GM19238 (cell line): ENCODE measurements at regions not wholly inside any gene's neighbourhood (a gene's known extent, or its start where the extent isn't known, plus 50 kb on each side); places are given as distances from the start of the nearest gene placed in this dataset.

ENCODE experiments used
- DNase-seq: peaks from one replicate; pipeline ENCODE4 v3.0.0; 2011; ENCODE audit warnings: low spot score; ENCODE audit not compliant: insufficient read length

DNA sequence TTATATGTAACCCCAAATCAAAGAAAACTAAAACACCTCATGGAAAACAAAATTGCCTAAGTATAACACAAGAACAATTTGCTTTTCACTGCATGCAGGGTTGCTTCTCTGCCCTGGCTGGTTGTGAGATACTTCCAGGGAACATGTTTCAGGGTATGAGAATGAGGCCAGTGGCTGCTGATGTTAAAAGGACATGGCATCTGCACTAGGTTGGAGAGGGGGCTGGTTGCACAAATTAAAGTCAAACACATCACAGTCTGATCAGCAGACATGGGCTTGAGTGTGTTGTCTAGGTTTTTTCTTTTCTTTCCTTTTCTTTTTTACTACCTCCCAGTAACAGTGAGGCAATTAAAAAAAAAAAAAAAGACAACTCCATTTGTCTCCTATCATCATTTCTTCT is 374.9 kb downstream of the MCTP2 start:
- no peak for DNase-seq

DNA sequence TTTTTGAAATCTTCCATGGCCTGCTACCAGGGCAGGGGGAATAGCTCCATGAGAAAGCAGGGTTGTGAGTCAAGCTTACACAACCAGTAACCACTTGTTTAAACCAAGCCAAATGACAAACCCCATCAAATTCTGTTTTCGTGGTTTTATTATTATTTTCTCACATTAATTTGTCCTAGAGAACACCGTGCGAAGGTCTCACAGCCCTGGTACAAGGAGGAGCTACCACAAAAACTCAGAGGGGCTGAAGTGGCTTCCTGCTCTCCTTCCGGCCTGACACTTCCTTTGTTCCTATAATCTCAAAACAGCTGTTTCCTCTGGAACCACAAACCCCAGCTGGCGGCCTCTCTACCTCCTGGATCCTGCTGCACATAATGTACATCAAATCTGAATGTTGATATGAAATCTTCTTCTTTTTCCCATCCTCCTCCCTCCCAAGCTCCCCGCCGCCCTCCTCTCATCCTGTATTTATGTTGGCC is 375.9 kb downstream of the MCTP2 start:
- DNase-seq = peak; percentile 4

DNA sequence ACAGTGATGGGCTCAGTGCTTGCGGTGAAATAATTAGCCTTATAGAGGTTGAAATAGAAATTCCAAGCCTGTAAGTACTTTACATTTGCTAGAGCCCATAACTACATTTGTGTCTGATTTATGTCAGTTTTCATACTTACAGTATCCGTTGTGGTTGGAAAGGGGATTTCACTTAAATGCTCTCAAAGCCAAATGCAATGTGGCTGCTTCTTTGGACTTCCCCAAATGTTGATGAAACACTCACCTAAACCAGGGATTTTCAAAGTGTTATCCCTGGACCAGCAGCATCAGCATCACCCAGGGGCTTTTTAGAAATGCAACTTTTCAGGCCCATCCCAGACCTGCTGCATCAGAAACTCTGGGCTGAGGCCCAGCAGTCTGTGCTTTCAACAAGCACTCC is 378.7 kb downstream of the MCTP2 start:
- DNase-seq = no peak

DNA sequence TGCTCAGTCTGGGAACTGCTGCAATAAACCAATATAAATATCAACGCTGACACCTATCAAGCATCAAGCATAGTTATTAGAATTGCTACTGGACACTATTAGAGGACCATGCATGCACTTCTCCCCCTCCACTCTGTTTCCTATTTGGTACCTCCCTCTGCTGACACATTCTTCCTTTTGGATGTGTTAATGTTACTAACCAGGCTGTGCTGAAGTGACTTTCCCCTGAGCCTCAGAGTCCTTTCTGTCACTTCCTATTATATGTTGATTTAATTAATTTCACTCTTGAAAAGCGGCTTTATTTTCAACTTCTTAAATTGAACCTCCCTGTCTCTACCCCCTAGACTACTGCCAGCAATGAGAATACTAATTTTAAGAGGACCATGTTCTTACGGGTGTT is 379.1 kb downstream of the MCTP2 start:
- DNase-seq = no peak

DNA sequence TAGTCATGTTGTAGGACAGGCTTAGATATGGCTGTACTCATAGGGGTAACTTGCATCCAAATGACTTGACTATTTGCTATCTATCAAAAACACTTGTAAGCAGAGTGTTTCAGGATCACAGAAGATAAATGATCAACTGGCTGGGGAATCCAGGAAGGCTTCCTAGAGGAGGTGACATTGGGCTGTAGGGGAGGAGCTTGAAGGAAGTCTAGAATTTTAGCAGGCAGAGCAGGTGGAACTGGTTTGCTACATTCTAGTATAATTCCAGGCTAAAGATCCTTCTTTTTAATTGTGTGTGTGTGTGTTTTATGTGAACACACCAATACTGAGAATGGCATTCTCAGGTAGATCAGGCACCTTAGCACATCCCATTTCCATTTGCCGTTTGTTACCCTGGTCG is 380.3 kb downstream of the MCTP2 start:
- DNase-seq = no peak

DNA sequence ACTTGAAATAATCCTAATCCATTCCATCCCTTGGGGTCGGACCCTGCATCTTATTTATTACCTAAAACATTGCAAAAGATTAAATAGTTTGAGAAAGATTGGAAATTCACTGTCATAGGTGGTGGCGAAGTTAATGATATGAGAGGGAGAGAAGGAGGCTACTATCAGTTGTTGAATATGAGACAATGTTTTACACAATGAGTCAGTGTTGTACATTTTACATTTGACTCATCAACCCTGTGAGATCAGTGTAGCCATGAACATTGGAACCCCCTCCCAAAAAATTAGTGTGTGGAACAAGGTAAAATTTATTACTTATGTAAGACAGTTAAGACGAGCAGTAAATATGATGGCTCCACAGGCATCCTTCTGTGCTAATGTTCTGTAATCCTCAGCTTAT is 384.3 kb downstream of the MCTP2 start:
- no peak for DNase-seq

DNA sequence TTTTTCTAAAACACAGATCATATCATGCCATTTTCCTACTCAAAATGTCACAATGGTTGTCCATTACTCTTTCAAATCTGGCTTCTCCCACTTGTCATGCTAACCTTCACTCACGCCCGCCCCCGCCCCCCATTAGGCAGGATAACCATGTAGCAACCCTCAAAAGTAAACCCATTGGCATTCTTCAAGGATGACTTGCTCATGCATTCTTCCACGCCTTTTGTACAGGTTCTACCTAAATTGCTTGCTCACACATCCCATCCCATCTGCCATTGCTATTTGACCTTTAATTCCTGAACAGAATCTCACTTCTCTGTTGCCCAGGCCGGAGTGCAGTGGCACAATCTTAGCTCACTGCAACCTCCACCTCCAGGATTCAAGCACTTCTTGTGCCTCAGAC is 389.3 kb downstream of the MCTP2 start:
- DNase-seq = no peak

DNA sequence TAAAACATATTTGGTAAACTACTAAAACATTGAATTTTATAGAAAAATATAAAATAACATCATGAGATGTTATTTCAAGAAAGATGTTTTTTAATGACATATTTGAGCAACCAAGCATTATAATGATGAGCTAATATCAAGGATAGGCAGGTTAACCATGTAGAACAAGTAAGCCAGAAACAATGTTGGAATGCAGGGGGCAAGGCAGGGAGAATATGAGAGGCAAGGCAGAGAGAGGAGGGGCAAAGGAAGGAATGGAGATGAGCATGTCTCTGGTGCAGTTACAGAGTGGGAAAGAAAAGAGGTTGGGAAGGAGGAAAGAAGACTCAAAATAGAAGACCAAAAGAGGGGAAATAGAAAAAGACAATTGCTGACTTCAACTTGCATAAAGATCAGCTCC is 390.4 kb downstream of the MCTP2 start:
- no peak for DNase-seq

DNA sequence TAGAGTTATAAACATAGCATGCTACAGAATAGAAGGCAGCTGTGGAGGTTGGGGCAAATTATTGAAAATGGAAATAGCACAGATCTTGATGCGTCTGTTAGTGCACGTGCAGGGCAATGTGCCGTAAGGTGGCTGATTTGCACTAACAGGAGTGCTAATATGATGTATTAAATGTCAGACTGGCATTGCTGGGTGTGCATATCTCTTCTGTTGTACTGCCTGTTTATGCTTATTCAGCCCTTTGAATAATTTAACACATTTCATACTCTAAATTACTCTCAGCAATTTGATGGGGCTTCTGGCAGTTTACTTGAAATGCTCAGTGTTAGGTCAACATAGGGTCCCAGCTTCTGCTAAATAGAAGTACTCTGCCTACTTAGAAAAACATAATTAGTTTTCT is 395.6 kb downstream of the MCTP2 start:
- no peak for DNase-seq

DNA sequence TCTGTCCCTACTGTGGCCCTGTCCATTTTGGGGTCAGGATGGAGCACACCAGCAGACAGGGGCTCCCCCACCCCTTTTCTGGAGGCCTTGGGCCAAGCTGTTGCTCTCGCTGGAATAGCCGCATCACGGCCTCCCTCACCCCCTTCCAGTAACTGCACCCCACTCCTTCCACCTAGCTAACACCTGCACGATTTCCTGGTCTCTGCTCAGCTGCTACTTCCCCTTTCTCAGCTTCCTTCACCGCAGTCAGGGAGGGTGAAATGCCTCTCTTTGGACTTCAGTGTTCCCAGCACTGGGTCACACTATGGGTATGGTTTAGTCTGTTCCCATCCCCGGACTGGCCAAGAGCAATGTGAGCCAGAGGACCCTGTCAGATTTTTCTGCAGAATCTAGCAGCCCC is 400.2 kb downstream of the MCTP2 start:
- DNase-seq = peak; percentile 7

DNA sequence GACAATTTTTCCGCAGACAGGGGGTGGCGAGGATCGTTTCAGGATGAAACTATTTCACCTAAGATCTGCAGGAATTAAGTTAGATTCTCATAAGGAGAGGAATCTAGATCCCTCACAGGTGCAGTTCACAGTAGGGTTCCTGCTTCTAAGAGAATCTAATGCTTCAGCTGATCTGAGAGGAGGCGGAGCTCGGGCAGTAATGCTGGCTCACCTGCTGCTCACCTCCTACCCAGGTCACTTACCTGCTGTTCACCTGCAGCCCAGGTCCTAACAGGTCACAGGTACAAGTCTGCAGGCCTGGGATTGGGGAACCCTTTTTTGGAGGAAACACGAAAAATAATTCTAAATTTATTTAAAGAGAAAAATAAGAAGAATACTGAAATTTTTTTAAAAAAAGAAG is 406.8 kb downstream of the MCTP2 start:
- DNase-seq = no peak

DNA sequence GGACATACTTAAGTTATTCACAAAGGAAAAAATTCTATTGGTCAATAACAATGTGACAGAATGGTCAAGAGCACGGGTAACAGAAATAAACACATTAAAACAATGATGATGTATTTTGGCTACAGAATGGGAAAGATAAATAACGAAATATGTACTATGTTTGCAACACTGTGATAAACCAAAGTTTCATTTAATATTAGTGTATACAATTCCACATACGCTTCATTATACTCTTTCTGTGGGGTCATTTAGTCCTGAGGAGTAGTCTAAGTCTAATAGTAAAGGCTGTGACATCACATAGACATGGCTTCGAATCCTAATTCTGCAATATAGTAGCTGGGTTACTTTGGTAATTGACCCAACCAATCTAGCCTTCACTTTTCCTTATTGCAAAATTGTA is 408.3 kb downstream of the MCTP2 start:
- DNase-seq = no peak

DNA sequence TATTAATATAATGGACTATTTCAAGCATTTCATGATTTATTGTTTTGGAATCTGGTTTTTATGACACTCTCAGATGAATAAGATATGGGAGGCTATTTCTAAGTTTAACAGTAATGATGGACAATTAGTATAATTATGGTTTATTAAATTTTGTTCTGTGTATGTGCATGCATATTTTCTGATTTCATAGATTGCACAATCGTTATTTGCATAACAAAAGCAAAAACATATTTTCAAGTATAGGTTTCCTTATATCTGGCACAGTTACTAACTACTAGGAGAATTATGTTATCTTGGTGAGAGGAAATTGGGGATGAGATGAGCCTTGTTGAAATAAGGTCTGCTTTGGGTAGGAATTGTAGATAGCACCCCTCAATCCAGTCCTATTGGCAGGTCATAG is 413.1 kb downstream of the MCTP2 start:
- no peak for DNase-seq

DNA sequence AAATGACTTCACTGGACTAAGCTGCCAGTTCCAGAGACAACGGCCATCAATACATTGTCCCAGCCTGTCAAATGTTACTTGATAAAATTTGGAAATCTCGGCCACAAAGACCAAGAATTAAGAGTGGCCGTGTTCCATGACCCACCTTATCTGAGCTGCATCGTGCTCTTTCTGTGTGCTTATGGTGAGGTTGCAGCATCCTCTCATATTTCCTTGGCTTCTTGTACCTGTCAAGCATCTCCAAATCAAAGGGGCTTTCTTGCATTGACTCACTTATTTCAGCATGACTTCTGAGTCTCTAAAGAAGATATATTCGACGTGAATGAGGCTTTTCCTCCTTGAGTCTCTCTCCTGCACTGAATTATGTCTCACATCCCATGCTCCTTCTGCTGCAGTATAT is 421.7 kb downstream of the MCTP2 start:
- no peak for DNase-seq

DNA sequence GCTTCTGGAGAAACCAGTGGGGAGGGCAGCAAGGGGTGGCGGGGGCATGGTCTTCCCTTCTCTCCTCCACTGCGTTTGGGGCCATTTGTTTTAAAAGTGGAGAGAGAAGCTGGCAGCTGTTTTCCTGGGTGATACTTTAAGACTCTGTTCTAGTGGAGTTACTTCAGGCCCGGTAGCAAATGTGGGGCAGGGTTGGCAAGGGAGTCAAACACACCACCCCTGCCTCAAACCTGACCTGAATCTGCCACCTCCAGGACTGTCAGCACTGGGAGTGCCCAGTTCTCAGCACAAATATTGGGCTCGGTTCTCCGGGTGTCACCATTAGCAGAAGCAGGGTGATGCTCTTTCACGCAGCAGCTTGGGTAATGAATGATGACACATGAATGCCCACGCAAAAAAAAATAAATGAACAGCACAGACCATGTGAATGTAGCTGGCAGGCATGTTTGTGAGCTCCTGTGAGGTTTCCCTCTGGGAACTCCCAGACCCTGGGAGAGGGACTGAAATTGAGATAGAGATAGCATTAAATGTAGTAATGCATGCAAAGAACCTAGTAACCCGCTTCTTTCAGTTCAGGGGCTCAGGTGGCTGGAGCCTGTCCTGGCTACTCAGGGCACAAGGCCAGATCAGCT is 424.0 kb downstream of the MCTP2 start:
- DNase-seq = no peak

DNA sequence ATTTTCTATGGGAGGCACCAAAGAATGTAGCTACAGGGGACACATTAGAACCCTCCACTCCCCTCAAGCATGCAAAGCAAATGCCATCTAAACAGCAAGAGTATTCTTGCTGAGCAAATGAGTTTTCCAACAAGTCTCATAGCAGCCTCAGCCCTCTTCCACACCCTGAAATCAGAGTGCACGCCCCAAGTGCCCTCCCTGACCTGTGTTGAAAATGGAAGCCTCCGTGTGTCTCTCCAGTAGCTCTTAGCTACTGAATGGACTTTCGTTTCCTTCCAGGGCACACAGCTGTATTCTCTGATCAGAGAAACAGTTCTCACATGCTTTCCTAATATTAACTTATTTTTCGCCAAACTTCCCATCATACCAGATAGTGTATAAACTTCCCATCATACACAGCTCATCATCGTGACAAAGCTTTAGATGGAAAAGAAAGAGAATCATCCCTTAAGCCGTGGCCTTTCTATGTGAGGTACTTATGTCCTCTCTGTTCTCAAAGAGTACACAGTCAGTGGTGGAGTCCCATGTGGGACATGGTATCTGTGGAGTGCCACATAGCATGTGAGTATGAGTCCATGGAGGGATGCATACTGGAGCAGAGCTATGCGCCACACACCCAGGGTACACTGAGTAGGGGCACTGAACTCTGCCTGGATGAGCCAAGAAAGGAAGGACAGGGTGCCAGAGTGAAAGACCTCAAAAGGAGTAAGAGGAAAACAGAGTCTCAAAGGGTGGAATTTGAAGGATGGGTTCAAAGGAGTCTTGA is 434.5 kb downstream of the MCTP2 start:
- DNase-seq = no peak

DNA sequence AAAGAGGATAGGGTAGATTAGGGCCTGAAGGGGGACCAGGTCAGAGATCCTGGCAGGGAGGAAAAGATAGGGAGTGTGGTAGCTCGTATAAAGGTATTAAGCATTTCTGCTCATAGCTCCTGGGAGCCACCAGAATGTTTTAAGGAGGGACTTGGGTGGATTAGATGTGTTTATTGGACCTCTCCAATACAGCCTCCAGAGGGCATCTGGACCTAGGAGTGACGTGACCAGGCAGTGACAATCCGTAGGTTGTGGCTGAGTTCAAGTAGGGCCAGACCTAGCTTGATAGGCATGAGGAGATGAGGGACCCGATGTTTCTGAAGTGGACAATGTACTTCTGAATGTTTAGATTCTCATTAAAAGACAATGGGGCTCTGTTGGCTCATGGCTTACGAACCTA is 435.2 kb downstream of the MCTP2 start:
- no peak for DNase-seq

DNA sequence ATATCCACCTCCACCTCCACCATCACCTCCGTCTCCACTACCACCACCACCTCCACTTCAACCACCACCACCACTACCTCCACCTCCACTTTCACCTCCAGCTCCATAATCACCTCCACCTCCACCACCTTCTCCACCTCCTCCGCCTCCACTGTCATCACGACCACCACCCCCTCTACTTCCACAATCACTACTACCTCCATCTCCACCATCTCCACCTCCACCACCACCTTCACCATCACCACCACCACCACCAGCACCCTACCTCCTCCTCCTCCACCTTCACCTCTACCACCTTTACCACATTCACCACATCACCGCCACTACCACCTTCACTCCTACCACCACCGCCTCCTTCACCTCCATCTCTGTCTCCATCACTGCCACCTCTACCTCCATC is 435.7 kb downstream of the MCTP2 start:
- no peak for DNase-seq

DNA sequence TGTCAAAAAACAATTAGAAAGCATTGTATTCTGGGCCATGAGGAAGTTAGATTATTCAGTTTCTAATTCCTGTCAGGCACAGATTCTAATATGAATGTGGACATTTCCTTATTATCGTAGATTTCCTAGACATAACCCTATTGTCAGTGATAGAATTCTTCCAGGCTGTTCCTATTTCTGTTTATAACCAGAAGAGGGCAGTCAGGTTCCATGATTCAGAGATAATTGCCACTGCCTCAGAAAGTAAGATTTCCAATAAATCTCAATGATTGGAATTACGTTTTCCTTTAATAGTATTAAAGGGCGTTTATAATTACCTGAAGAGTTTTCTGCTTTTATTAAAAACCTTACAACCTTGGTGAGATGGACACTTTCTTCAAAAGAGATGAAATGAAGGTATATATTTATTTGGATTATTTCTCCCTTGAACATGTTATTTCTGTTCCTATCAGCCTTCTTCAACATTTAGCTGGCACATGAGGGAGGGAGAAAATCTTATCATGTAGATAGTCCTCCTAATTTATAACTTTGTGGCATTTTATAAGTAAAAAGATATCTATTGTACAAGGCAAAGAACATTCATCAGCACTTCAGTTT is 439.2 kb downstream of the MCTP2 start:
- no peak for DNase-seq

DNA sequence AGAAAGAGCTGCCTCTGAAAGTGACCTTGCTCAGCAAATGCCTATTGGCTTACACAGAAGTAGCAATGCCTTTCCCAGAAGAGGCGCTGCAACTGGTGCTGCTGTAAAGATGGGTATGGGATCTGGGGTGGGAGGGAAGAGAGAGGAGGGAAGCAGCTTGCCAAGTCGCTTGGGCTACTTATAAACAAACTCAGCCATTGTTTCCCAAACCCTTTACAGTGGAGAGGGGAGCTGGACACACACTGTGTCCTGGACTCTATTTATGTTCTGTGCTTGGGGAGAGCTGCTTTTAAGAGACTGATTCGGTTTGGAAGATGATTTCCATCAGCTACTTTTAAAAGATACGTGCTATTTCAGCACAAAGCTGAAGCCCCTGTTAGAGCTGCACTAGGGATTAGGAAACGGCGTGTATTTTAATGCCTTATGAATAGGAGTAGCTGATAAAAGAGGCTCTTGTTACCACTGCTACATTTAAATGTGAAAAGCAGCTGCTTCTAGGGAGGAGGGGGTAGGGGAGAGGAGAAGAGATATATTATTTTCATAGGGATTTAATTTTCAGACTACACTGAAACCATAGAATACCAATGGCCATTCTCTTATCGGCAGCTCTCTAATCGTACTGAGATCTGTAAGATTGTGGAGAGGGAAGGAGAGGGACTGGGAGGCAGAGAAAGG is 440.6 kb downstream of the MCTP2 start:
- no peak for DNase-seq

DNA sequence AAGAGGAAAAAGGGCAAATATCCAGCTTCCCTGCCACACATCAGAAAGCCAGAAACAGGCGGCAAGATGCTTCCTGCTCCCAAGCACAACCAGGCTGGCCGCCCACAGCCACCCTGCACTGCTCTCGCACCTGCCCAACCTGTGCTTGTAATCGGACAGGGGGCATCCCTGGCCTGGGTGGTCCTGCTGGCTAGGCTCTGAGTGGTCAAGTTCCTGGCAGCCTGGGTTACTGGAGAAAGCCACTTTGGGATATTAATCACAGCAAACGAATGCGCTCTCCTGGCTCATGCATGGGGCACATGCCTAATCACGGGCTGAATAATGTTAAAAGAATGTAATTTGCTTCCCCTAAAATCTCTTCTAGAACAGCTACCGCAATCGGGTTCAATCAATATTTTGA is 442.4 kb downstream of the MCTP2 start:
- no peak for DNase-seq

DNA sequence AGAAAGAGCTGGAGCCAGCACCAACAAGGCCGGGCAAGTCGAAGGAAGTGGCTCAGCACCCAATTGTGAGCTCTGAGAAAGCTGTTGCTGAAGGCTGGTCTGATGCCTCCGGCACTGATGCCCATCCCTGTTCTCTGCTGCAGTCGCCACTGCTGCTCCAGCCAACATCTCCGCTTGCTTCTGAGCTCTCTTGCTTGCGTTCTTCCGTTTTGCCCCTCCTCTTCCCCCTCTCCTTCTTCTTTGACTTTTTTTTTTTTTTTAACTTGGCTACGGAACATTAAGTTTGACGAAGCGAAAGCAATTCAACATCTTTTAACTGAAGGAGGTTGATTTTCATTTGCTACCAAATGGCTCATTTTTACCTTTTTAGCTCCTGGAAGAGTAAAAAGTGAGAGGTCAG is 442.9 kb downstream of the MCTP2 start:
- no peak for DNase-seq
